ENCODE measurements at regions not wholly inside any gene's neighbourhood (a gene's known extent, or its start where the extent isn't known, plus 50 kb on each side); places are given as distances from the start of the nearest gene placed in this dataset.

- Histone ChIP-seq H3K4me1 (no peaks in the 10 kb centered on the region), H3K4me3 (no peak overlapping the region), H3K27me3 (no peaks in the 10 kb centered on the region), H3K27ac (no peak overlapping the region), H3K36me3 (no peaks in the 10 kb centered on the region), H3K9me3 (no peaks in the 10 kb centered on the region)
- no peak for DNase-seq (ENCODE audit: low spot score in 2 of 2)
- TF ChIP-seq POLR2AphosphoS5 (IDR thresholded peaks at IDR 0.05) (no peak), EP300 (IDR thresholded peaks at IDR 0.05) (no peak), CTCF (IDR thresholded peaks at IDR 0.05) (no peak), POLR2A (IDR thresholded peaks at IDR 0.05) (no peak)
- WGBS, result 90% methylated on average over 3 of the region's 3 CpGs
These were observed 259.6 kb upstream of the SLITRK3 start for GRCh38 chr3:165455793-165456192.

- 88% methylated on average over 2 of the region's 2 CpGs for WGBS
These were observed 259.2 kb upstream of the SLITRK3 start for GRCh38 chr3:165455360-165455759.

GRCh38 chr3:165451371-165452070, 255.3 kb upstream of the SLITRK3 start:
- H3K27ac ChIP-seq, result no peak overlapping the region
- TF ChIP-seq POLR2AphosphoS5 (IDR thresholded peaks at IDR 0.05) (no peak), POLR2A (IDR thresholded peaks at IDR 0.05) (no peak), EP300 (IDR thresholded peaks at IDR 0.05) (no peak), CTCF (IDR thresholded peaks at IDR 0.05) (no peak)
- no peak for DNase-seq (ENCODE audit: low spot score in 2 of 2)
- H3K4me1 ChIP-seq, result no peaks in the 10 kb centered on the region
- no peaks in the 10 kb centered on the region for H3K27me3 ChIP-seq
- H3K9me3 ChIP-seq, result no peaks in the 10 kb centered on the region
- H3K36me3 ChIP-seq, result no peaks in the 10 kb centered on the region
- no peak overlapping the region for H3K4me3 ChIP-seq
- 91% methylated on average over 4 of the region's 4 CpGs for WGBS

More at GRCh38 chr3:165455360-165455759, 259.2 kb upstream of the SLITRK3 start:
- TF ChIP-seq POLR2AphosphoS5 (IDR thresholded peaks at IDR 0.05), result no peak
- no peak for TF ChIP-seq EP300 (IDR thresholded peaks at IDR 0.05)
- TF ChIP-seq CTCF (IDR thresholded peaks at IDR 0.05), result no peak
- no peak for TF ChIP-seq POLR2A (IDR thresholded peaks at IDR 0.05)
- Histone ChIP-seq H3K27me3 (no peaks in the 10 kb centered on the region), H3K9me3 (no peaks in the 10 kb centered on the region), H3K4me1 (no peaks in the 10 kb centered on the region), H3K36me3 (no peaks in the 10 kb centered on the region), H3K4me3 (no peak overlapping the region), H3K27ac (no peak overlapping the region)
- no peak for DNase-seq (ENCODE audit: low spot score in 2 of 2)

GRCh38 chr3:165446555-165446954, 250.4 kb upstream of the SLITRK3 start:
- 86% methylated on average over 3 of the region's 3 CpGs for WGBS
- Histone ChIP-seq H3K27me3 (no peaks in the 10 kb centered on the region), H3K27ac (no peak overlapping the region), H3K9me3 (no peaks in the 10 kb centered on the region), H3K4me1 (no peaks in the 10 kb centered on the region), H3K4me3 (no peak overlapping the region), H3K36me3 (no peaks in the 10 kb centered on the region)
- DNase-seq (ENCODE audit: low spot score in 2 of 2), result no peak
- TF ChIP-seq POLR2AphosphoS5 (IDR thresholded peaks at IDR 0.05) (no peak), POLR2A (IDR thresholded peaks at IDR 0.05) (no peak), EP300 (IDR thresholded peaks at IDR 0.05) (no peak), CTCF (IDR thresholded peaks at IDR 0.05) (no peak)

GRCh38 chr3:165444745-165445144, 248.6 kb upstream of the SLITRK3 start:
- Histone ChIP-seq H3K4me3 (no peak overlapping the region), H3K27me3 (no peaks in the 10 kb centered on the region), H3K9me3 (no peaks in the 10 kb centered on the region), H3K27ac (no peak overlapping the region), H3K4me1 (no peaks in the 10 kb centered on the region), H3K36me3 (no peaks in the 10 kb centered on the region)
- DNase-seq (ENCODE audit: low spot score in 2 of 2), result no peak
- WGBS, result 69% methylated on average over 4 of the region's 4 CpGs
- TF ChIP-seq EP300 (IDR thresholded peaks at IDR 0.05) (no peak), POLR2A (IDR thresholded peaks at IDR 0.05) (no peak), CTCF (IDR thresholded peaks at IDR 0.05) (no peak), POLR2AphosphoS5 (IDR thresholded peaks at IDR 0.05) (no peak)

Data from suprapubic skin (tissue), 4 donors.